H1 (cell line): ENCODE measurements at regions not wholly inside any gene's neighbourhood (a gene's known extent, or its start where the extent isn't known, plus 50 kb on each side); places are given as distances from the start of the nearest gene placed in this dataset.

Experiments used
- CTCF ChIA-PET: fragments of 300-600 bp; sonication (Branson Sonifier 250); formaldehyde crosslinking; loops from one replicate; lab custom pipeline; 2021; ENCODE audit not compliant: partially characterized antibody; lab: Charles Lee
- POLR2A ChIA-PET: fragments of 300-600 bp; sonication (Branson Sonifier 250); formaldehyde crosslinking; loops from one replicate; lab custom pipeline; 2021; ENCODE audit warnings: inconsistent platforms; ENCODE audit not compliant: partially characterized antibody; lab: Charles Lee
- DNase-seq, 2 experiments: peaks; one replicate each; pipeline versions ENCODE4 v3.0.0 to v3.0.0-alpha.2; 2010 to 2022; ENCODE audit warnings: low spot score in 2 of 2, low read depth in 1 of 2, mixed read lengths in 1 of 2
- FAIRE-seq: peaks from 2 replicates; lab custom pipeline; 2011; peaks lifted over from hg19 to GRCh38; lab: Jason Lieb, UNC
- H2AFZ ChIP-seq: 2 replicates; pipeline ENCODE4 v1.8.1; 2012; ENCODE audit warnings: low read length, inconsistent platforms
- H2AK5ac ChIP-seq: 2 replicates; pipeline ENCODE4 v1.6.1; 2013; ENCODE audit warnings: low read depth, low read length
- H2BK120ac ChIP-seq: replicated peaks from 2 replicates; pipeline ENCODE3; 2013; ENCODE audit warnings: low read depth, low read length, inconsistent platforms
- H2BK12ac ChIP-seq: 2 replicates; pipeline ENCODE4 v1.6.1; 2013; ENCODE audit warnings: low read depth, low read length
- H2BK15ac ChIP-seq: 2 replicates; pipeline ENCODE4 v1.6.1; 2013; ENCODE audit warnings: low read length
- H2BK20ac ChIP-seq: 2 replicates; pipeline ENCODE4 v1.6.1; 2013; ENCODE audit warnings: low read length
- H2BK5ac ChIP-seq: 2 replicates; pipeline ENCODE4 v1.6.1; 2013; ENCODE audit warnings: low read depth, low read length
- H3K14ac ChIP-seq: 2 replicates; pipeline ENCODE4 v1.6.1; 2013; ENCODE audit warnings: inconsistent platforms; ENCODE audit not compliant: insufficient read length
- H3K18ac ChIP-seq: 2 replicates; pipeline ENCODE4 v1.6.1; 2013; ENCODE audit warnings: low read length; ENCODE audit errors: extremely low read depth
- H3K23ac ChIP-seq: 2 replicates; pipeline ENCODE4 v1.6.1; 2013; ENCODE audit warnings: inconsistent platforms; ENCODE audit not compliant: insufficient read length
- H3K23me2 ChIP-seq: 2 replicates; pipeline ENCODE4 v1.6.1; 2013; ENCODE audit warnings: low read depth, low read length
- H3K27ac ChIP-seq: 2 replicates; pipeline ENCODE4 v1.6.1; 2011; ENCODE audit warnings: low read depth, low read length, inconsistent platforms
- H3K27me3 ChIP-seq, 4 experiments: replicated peaks in 1 of 4; 1 replicate in 1 of 4; 2 replicates in 3 of 4; pipeline versions ENCODE4 v1.6.1 to v1.8.1; 2011 to 2013; ENCODE audit warnings: low read length in 3 of 4, mild to moderate bottlenecking in 3 of 4, inconsistent platforms in 2 of 4, mixed read lengths in 2 of 4, moderate library complexity in 1 of 4; ENCODE audit not compliant: control insufficient read depth in 3 of 4, insufficient read depth in 3 of 4; ENCODE audit errors: extremely low read depth in 1 of 4
- H3K36me3 ChIP-seq, 4 experiments: 2 replicates each; pipeline versions ENCODE4 v1.6.1 to v1.8.1; 2011 to 2013; ENCODE audit warnings: mild to moderate bottlenecking in 4 of 4, low read length in 3 of 4, moderate library complexity in 2 of 4, control low read depth in 1 of 4, inconsistent platforms in 1 of 4; ENCODE audit not compliant: insufficient read depth in 4 of 4, control insufficient read depth in 2 of 4
- H3K4ac ChIP-seq: replicated peaks from 2 replicates; pipeline ENCODE3; 2013; ENCODE audit warnings: low read length, low read depth, mixed read lengths, inconsistent platforms; ENCODE audit not compliant: insufficient read length
- H3K4me1 ChIP-seq, 4 experiments: replicated peaks in 1 of 4; 1 replicate in 1 of 4; 2 replicates in 3 of 4; pipeline versions ENCODE4 v1.6.1 to v1.8.1; 2011 to 2013; ENCODE audit warnings: low read length in 3 of 4, inconsistent platforms in 2 of 4, mixed read lengths in 1 of 4; ENCODE audit not compliant: insufficient read depth in 4 of 4, control insufficient read depth in 3 of 4
- H3K4me2 ChIP-seq, 2 experiments: 2 replicates each; pipeline versions ENCODE4 v1.6.1 to v1.8.1; 2011 to 2013; ENCODE audit warnings: low read depth in 2 of 2, low read length in 2 of 2, control low read depth in 1 of 2, inconsistent platforms in 1 of 2, mild to moderate bottlenecking in 1 of 2; ENCODE audit not compliant: insufficient read depth in 1 of 2
- H3K4me3 ChIP-seq, 4 experiments: fragments of 200-600, 300-600 bp in 1 of 4; sonication (generic), shearing (Covaris generic), sonication (Bioruptor Twin) in 1 of 4; 2 replicates each; pipeline versions ENCODE4 v1.5.1 to v1.8.1; 2011 to 2016; ENCODE audit warnings: low read length in 4 of 4, low read depth in 3 of 4, control low read depth in 2 of 4, inconsistent platforms in 2 of 4, mild to moderate bottlenecking in 2 of 4, mixed read lengths in 1 of 4, moderate library complexity in 1 of 4; ENCODE audit not compliant: insufficient read depth in 2 of 4; ENCODE audit errors: extremely low read depth in 1 of 4
- H3K56ac ChIP-seq: replicated peaks from 2 replicates; pipeline ENCODE3; 2013; ENCODE audit warnings: low read depth, mild to moderate bottlenecking, mixed read lengths, low read length, inconsistent platforms; ENCODE audit not compliant: insufficient read length
- H3K79me1 ChIP-seq: 2 replicates; pipeline ENCODE4 v1.6.1; 2013; ENCODE audit warnings: low read depth, low read length, control low read depth
- H3K79me2 ChIP-seq, 2 experiments: 2 replicates each; pipeline versions ENCODE4 v1.6.1 to v1.8.1; 2012 to 2013; ENCODE audit warnings: low read length in 2 of 2, mild to moderate bottlenecking in 2 of 2, inconsistent platforms in 1 of 2; ENCODE audit not compliant: insufficient read depth in 2 of 2, control insufficient read depth in 1 of 2
- H3K9ac ChIP-seq, 4 experiments: replicated peaks in 1 of 4; 1 replicate in 1 of 4; 2 replicates in 3 of 4; pipeline versions ENCODE4 v1.6.1 to v1.8.1; 2011 to 2013; ENCODE audit warnings: low read depth in 3 of 4, low read length in 3 of 4, control low read depth in 2 of 4, mild to moderate bottlenecking in 2 of 4, moderate library complexity in 2 of 4, inconsistent platforms in 1 of 4; ENCODE audit errors: extremely low read depth in 1 of 4
- H3K9me3 ChIP-seq, 2 experiments: 2 replicates each; pipeline versions ENCODE4 v1.6.1 to v1.8.1; 2012 to 2013; ENCODE audit warnings: mild to moderate bottlenecking in 2 of 2, moderate library complexity in 2 of 2, control low read depth in 1 of 2, inconsistent platforms in 1 of 2, low read depth in 1 of 2, low read length in 1 of 2, mixed read lengths in 1 of 2; ENCODE audit not compliant: insufficient read depth in 2 of 2
- H4K20me1 ChIP-seq, 2 experiments: replicated peaks in 1 of 2; 2 replicates each; pipeline versions ENCODE3 to v1.8.1; 2011 to 2013; ENCODE audit warnings: inconsistent platforms in 2 of 2, low read length in 2 of 2, mild to moderate bottlenecking in 1 of 2; ENCODE audit not compliant: insufficient read depth in 2 of 2, control insufficient read depth in 1 of 2
- H4K5ac ChIP-seq: 2 replicates; pipeline ENCODE4 v1.6.1; 2013; ENCODE audit warnings: low read length, low read depth, mixed read lengths, inconsistent platforms; ENCODE audit not compliant: insufficient read length
- H4K8ac ChIP-seq: 2 replicates; pipeline ENCODE4 v1.8.0; 2013; ENCODE audit warnings: mild to moderate bottlenecking, moderate library complexity, low read length, inconsistent platforms; ENCODE audit not compliant: insufficient read depth; ENCODE audit errors: extremely low read depth
- H4K91ac ChIP-seq: replicated peaks from 2 replicates; pipeline ENCODE3; 2013; ENCODE audit warnings: low read length, mixed read lengths, inconsistent platforms; ENCODE audit not compliant: insufficient read length
- RFX5 ChIP-seq: IDR thresholded peaks from 2 replicates; pipeline ENCODE4 v1.6.1; 2011; ENCODE audit warnings: low read depth, low read length, improper control_type of control experiment, borderline replicate concordance
- SAP30 ChIP-seq: fragments of 300-600 bp; sonication (generic); IDR thresholded peaks from 2 replicates; pipeline ENCODE4 v1.7.1; 2012; ENCODE audit warnings: low read length, moderate library complexity, mild to moderate bottlenecking, inconsistent platforms; ENCODE audit not compliant: insufficient read depth, insufficient replicate concordance
- TBP ChIP-seq: IDR thresholded peaks from 2 replicates; pipeline ENCODE4 v1.6.1; 2011; ENCODE audit warnings: low read depth, low read length, improper control_type of control experiment
- USF2 ChIP-seq: IDR thresholded peaks from 2 replicates; pipeline ENCODE4 v1.6.1; 2011; ENCODE audit warnings: low read length, improper control_type of control experiment
- WGBS, 2 experiments: shearing (Covaris generic) in 1 of 2; methylation state at CpG; one replicate each; pipeline versions ENCODE4 v1.1.6 to v1.1.7; 2013 to 2015; ENCODE audit warnings: low lambda C conversion rate in 2 of 2, mixed read lengths in 2 of 2, inconsistent platforms in 1 of 2, low coverage in 1 of 2, missing lambda C conversion rate in 1 of 2; ENCODE audit not compliant: insufficient replicate concordance in 2 of 2, insufficient coverage in 1 of 2, insufficient read length in 1 of 2; ENCODE audit errors: extremely low coverage in 1 of 2, missing lambda C conversion rate in 1 of 2; 5-methylcytosine and 5-hydroxymethylcytosine counted together

DNA sequence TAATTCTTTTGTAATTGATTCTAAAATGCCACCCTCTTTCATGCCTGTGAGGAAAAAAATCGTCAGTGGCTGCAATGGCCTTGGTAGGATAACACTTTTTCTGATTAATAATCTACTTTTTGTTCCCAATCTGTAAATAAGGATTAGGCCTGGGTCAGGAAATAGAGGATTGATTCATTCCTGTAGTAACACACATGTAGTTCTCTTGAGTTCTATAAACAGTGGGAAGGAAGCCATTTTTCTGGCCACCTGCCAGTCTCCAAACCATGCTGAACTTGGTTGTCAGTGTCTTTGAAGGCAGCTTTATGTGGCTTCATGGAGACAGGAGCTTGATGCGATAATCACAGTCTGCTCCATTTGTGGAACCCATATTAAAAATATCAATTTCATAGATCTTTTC lies 169.3 kb upstream of the NFE2L3 start:
- H3K56ac ChIP-seq = no peak overlapping the region
- H2BK120ac ChIP-seq = no peak overlapping the region
- no peak overlapping the region for H3K4me3 ChIP-seq
- no peak overlapping the region for H2BK15ac ChIP-seq
- H2BK20ac ChIP-seq = no peak overlapping the region
- no peak overlapping the region for H2BK12ac ChIP-seq
- H3K27me3 ChIP-seq = no peaks in the 10 kb centered on the region
- H3K79me1 ChIP-seq = no peaks in the 10 kb centered on the region
- no peaks in the 10 kb centered on the region for H3K23me2 ChIP-seq
- H3K4me1 ChIP-seq = no peaks in the 10 kb centered on the region
- no peak overlapping the region for H2AFZ ChIP-seq
- no peaks in the 10 kb centered on the region for H3K79me2 ChIP-seq
- no peak overlapping the region for H4K91ac ChIP-seq
- ChIA-PET CTCF (no interaction called here), POLR2A (no interaction called here)
- no peak overlapping the region for H2AK5ac ChIP-seq
- no peak overlapping the region for H3K18ac ChIP-seq
- H3K23ac ChIP-seq = no peak overlapping the region
- no peak for TF ChIP-seq TBP
- TF ChIP-seq USF2 = no peak
- no peak for TF ChIP-seq RFX5
- no peak for TF ChIP-seq SAP30
- WGBS, 2 experiments = 81% methylated on average over 2 of the region's 2 CpGs; no CpG with 5 or more reads in 1 of the 2 experiments
- no peak overlapping the region for H3K4me2 ChIP-seq
- no peak overlapping the region for H4K8ac ChIP-seq
- no peak overlapping the region for H2BK5ac ChIP-seq
- no peak for FAIRE-seq
- no peak for DNase-seq
- H3K36me3 ChIP-seq = no peaks in the 10 kb centered on the region
- H3K9me3 ChIP-seq = no peaks in the 10 kb centered on the region
- H3K14ac ChIP-seq = no peak overlapping the region
- no peak overlapping the region for H3K27ac ChIP-seq
- H4K20me1 ChIP-seq = no peaks in the 10 kb centered on the region
- H3K4ac ChIP-seq = no peak overlapping the region
- no peak overlapping the region for H4K5ac ChIP-seq
- no peak overlapping the region for H3K9ac ChIP-seq
